ENCODE measurements at regions not wholly inside any gene's neighbourhood (a gene's known extent, or its start where the extent isn't known, plus 50 kb on each side); places are given as distances from the start of the nearest gene placed in this dataset.

- Histone ChIP-seq H3K27ac (no peak overlapping the region), H3K4me3 (no peak overlapping the region), H3K27me3 (no peaks in the 10 kb centered on the region), H3K4me1 (no peaks in the 10 kb centered on the region), H3K36me3 (ENCODE audit: low read depth, missing control alignments) (no peaks in the 10 kb centered on the region), H3K9me3 (no peaks in the 10 kb centered on the region)
- 57 to 76% methylated on average over 2 of the region's 2 CpGs for whole genome bisulfite sequencing, 2 donors
- intact Hi-C loops (cut with DNase I; ENCODE audit: low total_unique reads): no loop called here
- TF ChIP-seq CTCF (IDR thresholded peaks at IDR 0.05) (no peak), POLR2A (IDR thresholded peaks at IDR 0.05) (no peak)
- no peak for DNase-seq
Observed at GRCh38 chr7:94142281-94142680, 138.1 kb upstream of the BET1 start.

DNA sequence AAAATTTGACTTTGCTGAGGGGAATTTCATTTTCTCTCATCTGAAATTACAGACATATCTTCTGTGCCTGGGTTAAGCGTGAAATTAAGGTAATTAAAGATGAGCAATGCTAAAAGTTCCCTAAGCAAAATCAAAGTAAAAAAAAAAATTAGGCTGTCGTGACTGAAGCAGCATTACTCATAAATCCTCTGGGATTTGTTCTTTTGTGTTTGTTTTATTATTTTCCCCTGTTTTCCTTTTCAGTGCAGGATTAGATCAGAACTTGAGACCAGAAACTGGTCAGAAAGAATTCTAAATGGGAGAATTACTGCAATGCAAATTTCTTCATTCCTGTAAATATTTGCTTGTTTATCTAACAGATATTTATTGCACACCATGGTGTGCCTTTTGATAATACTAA lies 141.4 kb upstream of the BET1 start:
- intact Hi-C loops (cut with DNase I; ENCODE audit: low total_unique reads): no loop called here
- 55 to 73% methylated on average over 2 of the region's 2 CpGs for WGBS, 2 donors
- Histone ChIP-seq H3K27ac (no peak overlapping the region), H3K36me3 (ENCODE audit: low read depth, missing control alignments) (no peaks in the 10 kb centered on the region), H3K9me3 (no peaks in the 10 kb centered on the region), H3K27me3 (no peaks in the 10 kb centered on the region), H3K4me3 (no peak overlapping the region), H3K4me1 (no peaks in the 10 kb centered on the region)
- no peak for TF ChIP-seq POLR2A (IDR thresholded peaks at IDR 0.05)
- no peak for TF ChIP-seq CTCF (IDR thresholded peaks at IDR 0.05)
- DNase-seq: no peak

DNA sequence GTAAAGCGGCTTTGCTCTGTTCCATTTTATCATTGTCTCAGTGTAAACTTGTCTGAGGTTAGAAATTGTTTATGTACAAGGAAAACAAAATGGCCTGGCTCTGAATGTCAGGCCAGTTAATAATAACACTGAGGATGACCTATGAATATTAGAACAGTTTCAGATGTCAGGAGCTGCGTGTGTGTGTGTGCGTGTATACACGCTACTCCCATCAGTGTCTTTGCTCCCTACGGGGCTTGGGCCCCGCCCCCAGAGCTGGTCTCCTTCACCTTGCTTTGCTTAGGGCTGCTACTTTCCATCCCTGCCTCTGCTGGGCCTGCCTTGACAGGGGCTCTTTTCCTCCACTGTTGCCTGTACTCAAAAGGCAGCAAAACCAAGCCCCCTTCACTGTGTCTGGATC lies 142.3 kb upstream of the BET1 start:
- H3K9me3 ChIP-seq: no peaks in the 10 kb centered on the region
- DNase-seq: no peak
- intact Hi-C loops (cut with DNase I; ENCODE audit: low total_unique reads): no loop called here
- H3K27ac ChIP-seq: no peak overlapping the region
- 55 to 59% methylated on average over 6 of the region's 6 CpGs for WGBS, 2 donors
- H3K4me3 ChIP-seq: no peak overlapping the region
- TF ChIP-seq CTCF (IDR thresholded peaks at IDR 0.05) (no peak), POLR2A (IDR thresholded peaks at IDR 0.05) (no peak)
- H3K36me3 ChIP-seq (ENCODE audit: low read depth, missing control alignments): no peaks in the 10 kb centered on the region
- H3K27me3 ChIP-seq: no peaks in the 10 kb centered on the region
- no peaks in the 10 kb centered on the region for H3K4me1 ChIP-seq

- DNase-seq: no peak
- H3K27me3 ChIP-seq: no peaks in the 10 kb centered on the region
- H3K4me3 ChIP-seq: no peak overlapping the region
- no peak overlapping the region for H3K27ac ChIP-seq
- intact Hi-C loops (cut with DNase I; ENCODE audit: low total_unique reads): no loop called here
- H3K4me1 ChIP-seq: no peaks in the 10 kb centered on the region
- TF ChIP-seq CTCF (IDR thresholded peaks at IDR 0.05) (no peak), POLR2A (IDR thresholded peaks at IDR 0.05) (no peak)
- 87 to 92% methylated on average over 5 of the region's 5 CpGs for WGBS, 2 donors
- no peaks in the 10 kb centered on the region for H3K36me3 ChIP-seq (ENCODE audit: low read depth, missing control alignments)
- H3K9me3 ChIP-seq: no peaks in the 10 kb centered on the region
Observed at GRCh38 chr7:94149789-94150545, 145.8 kb upstream of the BET1 start.

DNA sequence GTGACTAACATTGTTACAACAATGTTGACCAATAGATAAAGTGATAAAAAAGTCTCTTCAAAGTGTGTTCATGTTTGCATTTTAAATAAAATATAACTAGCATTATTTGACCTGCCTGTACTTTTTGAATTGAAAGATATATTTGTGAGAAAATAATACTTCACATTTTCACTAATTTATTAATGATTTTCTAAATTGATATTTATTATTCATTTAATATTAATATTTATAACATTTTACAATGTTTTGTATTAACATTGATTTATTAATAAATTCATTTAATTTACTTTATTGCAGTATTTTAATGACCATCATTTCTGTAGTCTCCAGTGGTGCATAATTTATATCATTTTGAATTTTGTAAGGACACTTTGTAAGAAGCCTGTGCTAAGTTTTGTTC lies 150.0 kb upstream of the BET1 start:
- no peaks in the 10 kb centered on the region for H3K27me3 ChIP-seq
- no peak overlapping the region for H3K4me3 ChIP-seq
- no peak for DNase-seq
- H3K9me3 ChIP-seq: no peaks in the 10 kb centered on the region
- intact Hi-C loops (cut with DNase I; ENCODE audit: low total_unique reads): no loop called here
- H3K36me3 ChIP-seq (ENCODE audit: low read depth, missing control alignments): no peaks in the 10 kb centered on the region
- no peaks in the 10 kb centered on the region for H3K4me1 ChIP-seq
- TF ChIP-seq POLR2A (IDR thresholded peaks at IDR 0.05) (no peak), CTCF (IDR thresholded peaks at IDR 0.05) (no peak)
- H3K27ac ChIP-seq: no peak overlapping the region

Measured in testis (tissue), 2 donors.